Stimulated activated CD8-positive, alpha-beta memory T cell treated with anti-CD3 and anti-CD28 coated beads, Interleukin-7, amount 100 ng/mL, for 1 hour (primary cell): ENCODE measurements at regions not wholly inside any gene's neighbourhood (a gene's known extent, or its start where the extent isn't known, plus 50 kb on each side); places are given as distances from the start of the nearest gene placed in this dataset.

Source experiments
- DNase-seq, 2 donors: peaks; one replicate each; pipeline ENCODE4 v3.0.0-alpha.2; 2020; ENCODE audit warnings: low read depth in 2 of 2

DNA sequence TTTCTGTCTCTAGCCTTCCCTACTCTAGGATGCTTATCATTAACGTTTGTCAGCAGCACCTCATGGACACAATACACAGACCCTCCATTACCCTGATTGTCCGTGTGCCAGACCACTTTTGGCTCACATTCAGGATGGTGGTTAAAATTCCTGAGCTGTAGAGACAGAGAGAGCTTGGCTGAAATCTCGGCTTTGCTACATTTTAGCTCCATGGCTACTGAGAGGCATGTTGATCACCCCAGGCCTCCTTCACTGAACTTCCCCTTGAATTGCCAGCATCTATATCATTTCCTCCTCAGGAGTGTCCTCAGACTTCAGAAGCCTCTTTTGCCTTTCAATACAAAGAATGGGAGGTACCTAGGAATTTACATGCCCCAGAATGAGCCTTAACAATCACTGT lies 104.7 kb upstream of the ISL1 start:
- DNase-seq: no peak

DNA sequence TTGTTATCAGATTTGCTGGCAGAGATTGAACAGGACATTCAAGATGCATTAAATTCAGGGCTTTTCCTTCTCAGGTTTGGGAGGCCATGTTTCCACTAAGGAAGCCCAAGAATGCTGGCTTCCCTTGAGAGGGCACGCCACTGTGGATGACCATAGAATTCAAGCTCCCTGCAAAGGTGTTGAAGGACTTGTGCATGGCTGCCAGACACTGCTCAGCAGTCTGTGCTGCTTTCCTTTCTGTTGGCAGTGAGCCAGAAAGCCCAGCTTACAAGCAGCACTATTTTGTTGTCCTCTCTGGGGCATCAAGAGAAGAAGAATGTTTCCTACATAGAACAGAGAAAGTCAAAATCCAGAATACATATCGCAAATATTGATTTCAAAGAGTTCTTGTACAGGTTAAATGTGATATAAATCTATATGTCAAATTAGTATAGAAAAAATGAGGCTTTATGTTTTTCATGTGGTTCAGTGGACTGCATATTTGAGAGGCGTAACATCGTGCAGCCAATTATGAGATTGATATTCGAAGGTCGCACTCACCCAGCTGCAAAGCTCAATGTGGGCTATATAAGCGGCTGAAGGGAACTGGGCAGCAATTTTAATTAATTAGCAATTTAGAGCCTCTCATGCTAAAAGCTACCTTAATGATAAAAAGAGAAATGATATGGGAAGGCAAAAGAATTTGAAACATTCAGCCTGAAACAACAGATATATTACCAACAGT lies 103.1 kb upstream of the ISL1 start:
- DNase-seq: no peak

DNA sequence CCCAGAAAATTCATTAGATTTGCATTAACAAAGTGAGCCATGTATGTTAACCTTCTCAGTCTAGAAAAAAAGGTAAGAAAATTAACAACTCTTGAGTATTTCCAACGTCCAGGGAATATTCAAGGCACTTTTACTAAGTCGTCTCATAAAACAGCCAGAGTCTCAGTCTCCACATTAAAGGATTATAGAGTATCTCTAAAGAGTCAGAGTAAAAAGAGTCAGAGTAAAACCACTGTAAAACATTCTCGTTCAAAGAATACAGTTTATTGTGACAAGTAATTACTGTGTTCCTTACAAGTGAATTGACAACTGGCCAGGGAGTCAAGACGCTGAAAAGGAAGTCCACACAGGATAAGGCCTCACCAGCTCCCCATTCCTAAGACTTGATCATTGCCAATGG lies 97.2 kb upstream of the ISL1 start:
- DNase-seq: no peak

DNA sequence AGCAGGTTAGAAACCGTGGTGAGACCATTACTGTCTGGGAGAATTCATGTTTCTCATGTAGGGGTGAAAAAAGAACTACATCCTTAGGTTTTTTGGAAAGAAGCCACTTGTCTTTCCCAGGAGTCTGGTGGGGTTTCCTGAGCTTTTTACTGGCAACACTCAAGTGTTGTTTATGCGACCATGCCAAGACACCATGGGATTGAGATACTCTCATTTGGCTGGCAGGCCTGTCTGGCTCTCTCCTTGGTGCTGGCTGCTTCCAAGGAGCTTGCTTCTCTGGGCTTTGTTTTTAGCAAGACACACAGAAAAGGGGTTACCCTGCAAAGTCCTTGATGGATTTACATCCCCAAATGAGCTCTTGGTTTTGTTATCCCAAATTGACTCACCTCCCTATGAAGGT lies 80.9 kb upstream of the ISL1 start:
- DNase-seq: no peak

DNA sequence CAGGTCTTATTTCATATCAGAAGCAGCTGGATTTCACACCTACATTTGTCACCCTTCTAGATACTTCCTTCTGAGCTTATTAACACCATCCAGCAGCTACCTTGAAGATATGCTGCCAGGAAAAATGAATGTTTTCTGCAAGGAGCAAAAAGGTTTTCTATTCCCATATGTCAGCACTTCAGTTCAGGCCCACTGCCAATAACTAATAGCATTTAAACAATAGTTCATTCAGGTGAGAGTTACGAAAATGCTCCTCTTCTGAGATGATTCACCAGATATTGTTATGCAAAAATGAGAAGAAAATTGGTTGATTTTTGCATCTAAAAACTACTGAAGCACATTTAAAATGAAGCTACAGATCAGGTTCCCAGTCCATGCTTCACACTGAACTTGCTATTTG lies 56.4 kb upstream of the ISL1 start:
- DNase-seq: no peak
